ENCODE measurements at regions not wholly inside any gene's neighbourhood (a gene's known extent, or its start where the extent isn't known, plus 50 kb on each side); places are given as distances from the start of the nearest gene placed in this dataset.

DNA sequence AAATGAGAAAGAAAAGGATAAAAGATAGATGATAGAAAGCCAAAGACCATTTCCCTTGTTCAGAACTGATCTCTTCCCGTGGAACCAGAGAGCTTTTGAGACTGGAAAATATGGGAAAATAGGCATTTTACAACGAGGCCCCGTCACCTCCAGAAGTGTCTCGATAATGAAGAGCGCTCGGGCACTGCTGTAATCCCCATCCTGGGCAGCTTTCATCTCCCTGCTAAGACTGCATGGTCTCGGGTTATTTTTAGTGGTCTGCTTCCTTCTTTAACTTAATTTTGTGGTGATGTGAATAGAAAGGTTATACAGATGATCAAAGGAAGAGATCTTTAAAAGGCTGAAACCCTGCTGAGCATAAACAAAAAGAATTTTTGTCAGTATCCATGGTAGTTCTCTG lies 176.6 kb downstream of the METTL4 start:
- TF ChIP-seq, protein P1, sequence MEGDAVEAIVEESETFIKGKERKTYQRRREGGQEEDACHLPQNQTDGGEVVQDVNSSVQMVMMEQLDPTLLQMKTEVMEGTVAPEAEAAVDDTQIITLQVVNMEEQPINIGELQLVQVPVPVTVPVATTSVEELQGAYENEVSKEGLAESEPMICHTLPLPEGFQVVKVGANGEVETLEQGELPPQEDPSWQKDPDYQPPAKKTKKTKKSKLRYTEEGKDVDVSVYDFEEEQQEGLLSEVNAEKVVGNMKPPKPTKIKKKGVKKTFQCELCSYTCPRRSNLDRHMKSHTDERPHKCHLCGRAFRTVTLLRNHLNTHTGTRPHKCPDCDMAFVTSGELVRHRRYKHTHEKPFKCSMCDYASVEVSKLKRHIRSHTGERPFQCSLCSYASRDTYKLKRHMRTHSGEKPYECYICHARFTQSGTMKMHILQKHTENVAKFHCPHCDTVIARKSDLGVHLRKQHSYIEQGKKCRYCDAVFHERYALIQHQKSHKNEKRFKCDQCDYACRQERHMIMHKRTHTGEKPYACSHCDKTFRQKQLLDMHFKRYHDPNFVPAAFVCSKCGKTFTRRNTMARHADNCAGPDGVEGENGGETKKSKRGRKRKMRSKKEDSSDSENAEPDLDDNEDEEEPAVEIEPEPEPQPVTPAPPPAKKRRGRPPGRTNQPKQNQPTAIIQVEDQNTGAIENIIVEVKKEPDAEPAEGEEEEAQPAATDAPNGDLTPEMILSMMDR (IDR thresholded peaks at IDR 0.05; ENCODE audit: insufficient read depth, low read length): no peak
- TF ChIP-seq SPI1 (IDR thresholded peaks at IDR 0.05; ENCODE audit: borderline replicate concordance, low read depth): no peak

All from HL-60 (cell line).